Esophagus (tissue), 2 donors: ENCODE measurements at regions not wholly inside any gene's neighbourhood (a gene's known extent, or its start where the extent isn't known, plus 50 kb on each side); places are given as distances from the start of the nearest gene placed in this dataset.

Source experiments
- H3K27ac ChIP-seq, 2 donors: one replicate each; pipeline ENCODE4 v1.5.1; 2013; ENCODE audit warnings: low read depth in 2 of 2, mild to moderate bottlenecking in 2 of 2, inconsistent platforms in 1 of 2, low read length in 1 of 2, moderate library complexity in 1 of 2
- H3K27me3 ChIP-seq, 2 donors: one replicate each; pipeline ENCODE4 v1.6.1; 2013; ENCODE audit warnings: low read length in 2 of 2, control low read depth in 1 of 2, mild to moderate bottlenecking in 1 of 2; ENCODE audit not compliant: insufficient read depth in 2 of 2, control insufficient read depth in 1 of 2
- H3K36me3 ChIP-seq, 2 donors: one replicate each; pipeline ENCODE4 v1.6.1; 2013; ENCODE audit warnings: low read length in 1 of 2; ENCODE audit not compliant: control insufficient read depth in 2 of 2, insufficient read depth in 2 of 2
- H3K4me1 ChIP-seq, 2 donors: one replicate each; pipeline ENCODE4 v1.6.1; 2013; ENCODE audit warnings: low read length in 1 of 2; ENCODE audit not compliant: control insufficient read depth in 2 of 2, insufficient read depth in 2 of 2
- H3K4me3 ChIP-seq, 2 donors: one replicate each; pipeline ENCODE4 v1.5.1; 2013; ENCODE audit warnings: low read length in 2 of 2, mild to moderate bottlenecking in 2 of 2, low read depth in 1 of 2, moderate library complexity in 1 of 2
- H3K9me3 ChIP-seq, 2 donors: one replicate each; pipeline ENCODE4 v1.6.1; 2013; ENCODE audit warnings: mild to moderate bottlenecking in 2 of 2, low read depth in 1 of 2, low read length in 1 of 2, moderate library complexity in 1 of 2; ENCODE audit not compliant: control insufficient read depth in 2 of 2, insufficient read depth in 1 of 2
- WGBS, 2 donors: extraction: QIAGEN DNeasy Blood & Tissue Kit; methylation state at CpG; one replicate each; pipeline ENCODE4 v1.1.7; 2013; 5-methylcytosine and 5-hydroxymethylcytosine counted together
- donor health status: healthy with polysubstance abuse.
- donor health status: Bipolar disorder and iron deficiency.

DNA sequence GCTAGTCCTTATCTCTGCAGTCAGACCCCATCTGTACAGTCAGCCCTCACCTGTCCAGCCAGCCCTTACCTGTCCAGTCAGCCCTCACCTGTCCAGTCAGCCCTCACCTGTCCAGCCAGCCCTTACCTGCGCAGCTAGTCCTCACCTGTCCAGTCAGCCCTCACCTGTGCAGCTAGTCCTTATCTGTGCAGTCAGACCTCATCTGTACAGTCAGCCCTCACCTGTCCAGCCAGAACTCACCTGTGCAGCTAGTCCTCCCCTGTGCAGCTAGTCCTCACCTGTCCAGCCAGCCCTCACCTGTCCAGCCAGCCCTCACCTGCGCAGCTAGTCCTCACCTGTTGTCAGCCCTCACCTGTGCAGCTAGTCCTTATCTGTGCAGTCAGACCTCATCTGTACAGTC, 506.8 kb downstream of the NPHP4 start:
- Histone ChIP-seq H3K36me3 (no peaks in the 10 kb centered on the region), H3K27ac (no peak overlapping the region), H3K4me1 (no peaks in the 10 kb centered on the region), H3K27me3 (peaks cover 0 to 3% of the 10 kb centered on the region in 2 donors), H3K9me3 (peaks cover 0 to 3% of the 10 kb centered on the region in 2 donors), H3K4me3 (no peak overlapping the region)
- 81 to 86% methylated on average over 2 of the region's 2 CpGs for WGBS, 2 donors

GRCh38 chr1:5484451-5485165, 507.6 kb downstream of the NPHP4 start:
- H3K36me3 ChIP-seq: no peaks in the 10 kb centered on the region
- H3K27me3 ChIP-seq: peaks cover 0 to 3% of the 10 kb centered on the region in 2 donors
- 64 to 69% methylated on average over 15 of the region's 15 CpGs for WGBS, 2 donors
- no peak overlapping the region for H3K4me3 ChIP-seq
- no peak overlapping the region for H3K27ac ChIP-seq
- H3K4me1 ChIP-seq: no peaks in the 10 kb centered on the region
- peaks cover 0 to 3% of the 10 kb centered on the region in 2 donors for H3K9me3 ChIP-seq

DNA sequence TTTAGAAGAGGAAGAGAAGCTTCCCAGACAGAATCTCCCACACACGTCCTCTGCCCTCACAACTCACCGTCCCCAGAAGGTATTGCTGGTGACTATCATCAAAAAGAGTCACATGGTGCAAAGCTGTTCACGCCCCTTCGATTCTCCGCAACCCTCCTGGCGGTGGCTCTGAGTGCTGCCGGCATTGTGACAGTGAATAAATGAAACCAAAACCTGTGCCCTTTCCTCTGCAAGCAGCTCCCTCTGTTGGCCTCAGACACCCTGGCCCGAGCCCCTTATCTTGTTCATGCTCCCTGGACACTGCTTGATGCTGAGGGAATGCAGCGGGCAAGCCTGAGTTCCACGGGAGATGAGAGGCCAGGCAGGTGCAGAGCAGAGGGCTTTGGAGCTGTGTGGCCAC, 510.3 kb downstream of the NPHP4 start:
- Histone ChIP-seq H3K27me3 (peaks cover 0 to 3% of the 10 kb centered on the region in 2 donors), H3K27ac (no peak overlapping the region), H3K4me1 (no peaks in the 10 kb centered on the region), H3K9me3 (peaks cover 0 to 2% of the 10 kb centered on the region in 2 donors), H3K36me3 (no peaks in the 10 kb centered on the region), H3K4me3 (no peak overlapping the region)
- 41 to 66% methylated on average over 10 of the region's 10 CpGs for WGBS, 2 donors

DNA sequence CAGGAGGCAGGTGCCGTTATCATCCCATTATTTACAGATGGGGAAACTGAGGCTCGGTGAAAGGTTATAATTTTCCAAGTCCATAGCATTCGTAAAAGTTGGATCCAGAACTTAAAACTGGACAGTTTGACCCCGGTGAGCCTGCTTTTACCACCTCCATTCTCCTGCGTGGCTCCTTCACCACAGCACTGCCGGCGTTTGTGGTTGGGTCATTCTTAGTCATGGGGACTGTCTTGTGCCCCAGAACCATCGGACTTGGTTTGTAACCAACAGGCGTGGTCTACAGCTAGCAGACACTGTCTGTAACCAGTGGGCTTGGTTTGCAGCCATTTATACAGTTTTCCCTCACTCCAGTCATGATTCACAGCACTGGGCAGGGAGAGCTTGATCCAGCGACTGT, 511.3 kb downstream of the NPHP4 start:
- no peak overlapping the region for H3K27ac ChIP-seq
- no peaks in the 10 kb centered on the region for H3K36me3 ChIP-seq
- no peak overlapping the region for H3K4me3 ChIP-seq
- WGBS, 2 donors: 84 to 88% methylated on average over 10 of the region's 10 CpGs
- H3K27me3 ChIP-seq: peaks cover 0 to 3% of the 10 kb centered on the region in 2 donors
- no peaks in the 10 kb centered on the region for H3K4me1 ChIP-seq
- H3K9me3 ChIP-seq: peaks cover 0 to 2% of the 10 kb centered on the region in 2 donors

DNA sequence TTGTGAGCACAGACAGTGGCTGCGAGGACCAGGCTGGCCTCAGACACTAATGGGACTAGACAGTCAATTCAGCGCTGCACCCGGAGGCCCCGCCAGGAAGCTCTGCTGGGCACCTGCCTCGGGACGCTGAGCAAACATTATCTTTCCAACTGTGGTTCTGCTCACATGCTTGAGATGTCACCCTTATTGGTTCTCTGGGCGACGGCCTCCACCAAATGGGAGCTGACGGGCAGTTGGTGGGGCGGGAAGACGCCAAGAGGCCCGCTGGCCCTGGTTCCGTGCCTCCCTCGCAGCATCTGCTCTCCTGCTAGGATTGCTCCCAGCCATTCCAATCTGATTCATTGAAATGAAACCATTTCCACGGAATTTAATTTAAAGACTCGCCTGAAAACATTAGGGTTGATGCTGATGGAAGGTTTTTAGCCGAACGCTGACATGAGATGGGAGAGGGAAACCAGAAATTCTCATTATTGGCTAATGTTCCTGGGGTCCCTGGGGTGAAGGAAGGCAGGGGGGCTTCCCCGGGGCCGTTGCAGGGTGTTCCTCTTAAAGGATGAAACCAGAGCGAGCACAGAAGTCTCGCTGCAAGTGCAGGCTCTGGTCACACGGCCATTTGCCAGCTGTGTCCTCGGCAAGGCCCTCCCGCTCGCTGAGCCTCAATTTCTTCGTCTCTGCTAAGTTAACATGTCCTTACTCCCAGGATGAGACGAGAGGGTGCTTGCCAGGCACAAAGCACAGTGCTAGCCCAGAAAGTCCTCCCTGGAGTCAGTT, 512.2 kb downstream of the NPHP4 start:
- H3K9me3 ChIP-seq: no peaks in the 10 kb centered on the region
- H3K27ac ChIP-seq: no peak overlapping the region
- H3K36me3 ChIP-seq: no peaks in the 10 kb centered on the region
- H3K4me3 ChIP-seq: no peak overlapping the region
- no peaks in the 10 kb centered on the region for H3K4me1 ChIP-seq
- WGBS, 2 donors: 86 to 89% methylated on average over 28 of the region's 28 CpGs
- peaks cover 0 to 3% of the 10 kb centered on the region in 2 donors for H3K27me3 ChIP-seq

DNA sequence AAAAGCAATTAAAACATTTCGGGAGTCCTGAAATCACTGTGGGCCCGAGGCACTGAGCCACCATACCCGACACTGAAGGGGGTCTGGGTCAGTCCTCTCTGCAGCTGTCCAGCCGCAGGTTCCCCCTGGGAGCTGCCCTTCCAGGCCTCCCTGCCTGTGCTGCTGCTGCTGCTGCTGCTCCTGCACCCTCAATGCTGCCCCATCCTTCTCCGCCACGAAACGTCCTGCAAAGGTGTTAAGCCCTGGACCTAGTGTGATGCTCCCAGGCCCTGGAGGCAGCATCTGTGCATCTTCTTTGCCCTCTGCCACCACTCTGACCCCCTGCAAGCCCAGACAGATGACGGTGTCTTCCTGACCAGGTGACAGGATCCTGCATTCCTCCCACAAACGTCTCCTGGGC, 513.3 kb downstream of the NPHP4 start:
- Histone ChIP-seq H3K27me3 (peaks cover 0 to 3% of the 10 kb centered on the region in 2 donors), H3K27ac (no peak overlapping the region), H3K4me1 (no peaks in the 10 kb centered on the region), H3K9me3 (no peaks in the 10 kb centered on the region), H3K36me3 (no peaks in the 10 kb centered on the region), H3K4me3 (no peak overlapping the region)
- WGBS, 2 donors: 67 to 75% methylated on average over 9 of the region's 9 CpGs

GRCh38 chr1:5478156-5478695, 514.0 kb downstream of the NPHP4 start:
- WGBS, 2 donors: 70 to 90% methylated on average over 6 of the region's 6 CpGs
- Histone ChIP-seq H3K27me3 (peaks cover 0 to 1% of the 10 kb centered on the region in 2 donors), H3K4me3 (no peak overlapping the region)

DNA sequence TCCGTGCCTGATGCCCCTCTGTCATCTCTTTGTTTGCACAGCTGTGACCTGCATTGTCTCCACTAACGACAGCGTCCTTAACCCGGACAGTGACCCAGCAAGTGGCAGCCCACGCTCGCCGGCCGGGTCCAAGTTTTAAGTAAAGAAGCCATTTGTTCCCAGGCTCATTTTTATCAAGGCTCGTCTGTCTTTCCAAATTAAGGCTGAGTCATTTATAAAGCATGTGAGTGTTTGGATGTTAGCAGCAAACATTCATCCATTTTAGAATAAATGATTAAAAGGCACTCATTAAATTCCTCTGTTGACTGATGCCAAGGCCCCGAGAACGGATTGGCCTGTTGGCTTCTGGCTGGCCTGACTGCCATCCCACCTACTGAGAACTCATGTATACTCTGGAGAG, 514.5 kb downstream of the NPHP4 start:
- Histone ChIP-seq H3K9me3 (no peaks in the 10 kb centered on the region), H3K27me3 (no peaks in the 10 kb centered on the region), H3K36me3 (no peaks in the 10 kb centered on the region), H3K27ac (no peak overlapping the region), H3K4me1 (no peaks in the 10 kb centered on the region), H3K4me3 (no peak overlapping the region)
- 34 to 45% methylated on average over 11 of the region's 11 CpGs for WGBS, 2 donors

More at GRCh38 chr1:5478156-5478695, 514.0 kb downstream of the NPHP4 start:
- no peaks in the 10 kb centered on the region for H3K9me3 ChIP-seq
- H3K36me3 ChIP-seq: no peaks in the 10 kb centered on the region
- H3K4me1 ChIP-seq: no peaks in the 10 kb centered on the region
- no peak overlapping the region for H3K27ac ChIP-seq

- Histone ChIP-seq H3K27me3 (no peaks in the 10 kb centered on the region), H3K4me3 (no peak overlapping the region), H3K27ac (no peak overlapping the region), H3K4me1 (no peaks in the 10 kb centered on the region), H3K9me3 (no peaks in the 10 kb centered on the region), H3K36me3 (no peaks in the 10 kb centered on the region)
- WGBS, 2 donors: 75 to 87% methylated on average over 5 of the region's 5 CpGs
Observed at GRCh38 chr1:5475572-5475971, 516.7 kb downstream of the NPHP4 start.
